BJ (cell line): ENCODE measurements at regions not wholly inside any gene's neighbourhood (a gene's known extent, or its start where the extent isn't known, plus 50 kb on each side); places are given as distances from the start of the nearest gene placed in this dataset.

Experiments
- CTCF ChIA-PET: fragments of 350-600 bp; formaldehyde crosslinking; extraction: SDS; loops from one replicate; lab custom pipeline; 2021; ENCODE audit warnings: antibody characterized with exemption, inconsistent platforms; lab: Yijun Ruan, JAX
- POLR2A ChIA-PET: fragments of 300-600 bp; sonication (Branson Sonifier 250); formaldehyde crosslinking; extraction: SDS; loops from one replicate; lab custom pipeline; 2021; ENCODE audit warnings: antibody characterized with exemption; lab: Charles Lee
- DNase-seq: peaks from one replicate; pipeline ENCODE4 v3.0.0-alpha.2; 2011; ENCODE audit warnings: low read depth
- H3K27me3 ChIP-seq: 2 replicates; pipeline ENCODE4 v1.6.0; 2011; ENCODE audit warnings: low read length; ENCODE audit not compliant: control insufficient read depth, insufficient read depth
- H3K36me3 ChIP-seq: 2 replicates; pipeline ENCODE4 v1.5.1; 2011; ENCODE audit warnings: low read length; ENCODE audit not compliant: control insufficient read depth, insufficient read depth
- H3K4me3 ChIP-seq: 2 replicates; pipeline ENCODE4 v1.5.1; 2011; ENCODE audit warnings: low read depth, mild to moderate bottlenecking, control low read depth, low read length
- CTCF ChIP-seq: IDR thresholded peaks from 2 replicates; pipeline ENCODE4 v1.5.1; 2011; ENCODE audit warnings: low read depth, mild to moderate bottlenecking, control low read depth, inconsistent platforms, low read length, moderate library complexity; ENCODE audit not compliant: insufficient read depth

GRCh38 chr20:59392736-59393135, 92.3 kb downstream of the EDN3 start:
- no peaks in the 10 kb centered on the region for H3K36me3 ChIP-seq
- POLR2A ChIA-PET = no interaction called here
- TF ChIP-seq CTCF = no peak
- no peak for DNase-seq
- H3K4me3 ChIP-seq = no peak overlapping the region
- no peaks in the 10 kb centered on the region; the same call in 1 of the 2 replicates for H3K27me3 ChIP-seq
- CTCF ChIA-PET = no interaction called here

GRCh38 chr20:59393142-59393541, 92.7 kb downstream of the EDN3 start:
- ChIA-PET CTCF (no interaction called here), POLR2A (no interaction called here)
- TF ChIP-seq CTCF = no peak
- H3K36me3 ChIP-seq = no peaks in the 10 kb centered on the region
- no peak for DNase-seq
- H3K27me3 ChIP-seq = no peaks in the 10 kb centered on the region; the same call in 1 of the 2 replicates
- H3K4me3 ChIP-seq = no peak overlapping the region

GRCh38 chr20:59395729-59396128, 95.3 kb downstream of the EDN3 start:
- ChIA-PET POLR2A (no interaction called here), CTCF (interaction anchor here (0.6 kb wide), 1 partner anchor 1647 kb away, joined by 3 read pairs; no protein-coding TSS in a partner anchor)
- no peak for TF ChIP-seq CTCF
- no peaks in the 10 kb centered on the region; the same call in none of the 2 replicates for H3K27me3 ChIP-seq
- H3K4me3 ChIP-seq = no peak overlapping the region
- H3K36me3 ChIP-seq = no peaks in the 10 kb centered on the region
- no peak for DNase-seq

GRCh38 chr20:59398537-59399205, 98.3 kb downstream of the EDN3 start:
- POLR2A ChIA-PET = no interaction called here
- CTCF ChIA-PET = no interaction called here
- peaks cover 1% of the 10 kb centered on the region for H3K27me3 ChIP-seq
- no peak overlapping the region for H3K4me3 ChIP-seq
- DNase-seq = no peak
- no peak for TF ChIP-seq CTCF
- no peaks in the 10 kb centered on the region for H3K36me3 ChIP-seq

GRCh38 chr20:59399426-59400099, 99.2 kb downstream of the EDN3 start:
- H3K27me3 ChIP-seq = peaks cover 1% of the 10 kb centered on the region
- CTCF ChIA-PET = no interaction called here
- DNase-seq = no peak
- TF ChIP-seq CTCF = no peak
- POLR2A ChIA-PET = no interaction called here
- H3K4me3 ChIP-seq = no peak overlapping the region
- no peaks in the 10 kb centered on the region for H3K36me3 ChIP-seq
